HEK293 (cell line): ENCODE measurements at regions not wholly inside any gene's neighbourhood (a gene's known extent, or its start where the extent isn't known, plus 50 kb on each side); places are given as distances from the start of the nearest gene placed in this dataset.

Experiments
- CTCF ChIA-PET: fragments of 350-600 bp; formaldehyde crosslinking; extraction: SDS; loops from one replicate; lab custom pipeline; 2021; ENCODE audit warnings: antibody characterized with exemption; lab: Yijun Ruan, JAX
- POLR2A ChIA-PET: fragments of 300-600 bp; formaldehyde crosslinking; extraction: SDS; loops from one replicate; lab custom pipeline; 2020; ENCODE audit warnings: antibody characterized with exemption, inconsistent platforms; lab: Yijun Ruan, JAX
- H3K27ac ChIP-seq: fragments of 200-500 bp; sonication (Bioruptor generic); 2 replicates; pipeline ENCODE4 v1.5.1; 2014; ENCODE audit warnings: low read depth, low read length, control low read depth, inconsistent platforms; ENCODE audit errors: extremely low read depth
- H3K36me3 ChIP-seq, 2 experiments: fragments of 200-500 bp in 1 of 2; sonication (Bioruptor generic) in 1 of 2; 1 replicate in 1 of 2; 2 replicates in 1 of 2; pipeline ENCODE4 v1.5.1; 2014 to 2017; ENCODE audit warnings: inconsistent platforms in 2 of 2, low read length in 2 of 2; ENCODE audit not compliant: control insufficient read depth in 2 of 2, insufficient read depth in 1 of 2
- H3K4me1 ChIP-seq: fragments of 200-500 bp; sonication (Bioruptor generic); 2 replicates; pipeline ENCODE4 v1.5.1; 2014; ENCODE audit warnings: mild to moderate bottlenecking, low read length, inconsistent platforms; ENCODE audit not compliant: control insufficient read depth, insufficient read depth
- H3K4me3 ChIP-seq: 2 replicates; pipeline ENCODE4 v1.5.1; 2011; ENCODE audit warnings: low read depth, mild to moderate bottlenecking, control low read depth, low read length, moderate library complexity
- H3K9me3 ChIP-seq: fragments of 200-500 bp; sonication (Bioruptor generic); 2 replicates; pipeline ENCODE4 v1.5.1; 2014; ENCODE audit warnings: low read depth, low read length, inconsistent platforms; ENCODE audit not compliant: control insufficient read depth, insufficient read depth
- BCL11A ChIP-seq: fragments of 450-650 bp; formaldehyde crosslinking; IDR thresholded peaks from 2 replicates; pipeline ENCODE4 v1.5.1; 2016; ENCODE audit warnings: low read depth, missing biosample characterization, missing genetic modification characterization
- GLI2 ChIP-seq: fragments of 450-650 bp; formaldehyde crosslinking; IDR thresholded peaks from 2 replicates; pipeline ENCODE4; 2017; ENCODE audit warnings: missing biosample characterization, missing genetic modification characterization, low read depth, borderline replicate concordance
- PRDM1 ChIP-seq: fragments of 450-650 bp; formaldehyde crosslinking; IDR thresholded peaks from 2 replicates; pipeline ENCODE4; 2016; ENCODE audit warnings: missing biosample characterization, missing genetic modification characterization
- ZNF174 ChIP-seq: fragments of 450-650 bp; formaldehyde crosslinking; IDR thresholded peaks from 2 replicates; pipeline ENCODE4 v1.5.0; 2017; ENCODE audit warnings: missing biosample characterization, mild to moderate bottlenecking, missing genetic modification characterization
- ZNF211 ChIP-seq: fragments of 450-650 bp; formaldehyde crosslinking; IDR thresholded peaks from 2 replicates; pipeline ENCODE4 v1.5.1; 2016; ENCODE audit warnings: low read depth, missing biosample characterization, missing genetic modification characterization
- ZNF324 ChIP-seq: fragments of 450-650 bp; formaldehyde crosslinking; IDR thresholded peaks from 2 replicates; pipeline ENCODE4 v1.5.1; 2016; ENCODE audit warnings: missing biosample characterization, missing genetic modification characterization
- ZNF350 ChIP-seq: fragments of 450-650 bp; formaldehyde crosslinking; IDR thresholded peaks from 2 replicates; pipeline ENCODE4 v1.5.0; 2017; ENCODE audit warnings: missing biosample characterization, mild to moderate bottlenecking, missing genetic modification characterization
- ZNF37A ChIP-seq: fragments of 450-650 bp; IDR thresholded peaks from 2 replicates; pipeline ENCODE4 v1.5.1; 2018; ENCODE audit warnings: missing biosample characterization, missing genetic modification characterization
- ZNF707 ChIP-seq: fragments of 450-650 bp; formaldehyde crosslinking; IDR thresholded peaks from 2 replicates; pipeline ENCODE4 v1.5.1; 2016; ENCODE audit warnings: missing biosample characterization, missing genetic modification characterization
- ZNF747 ChIP-seq: fragments of 450-650 bp; formaldehyde crosslinking; IDR thresholded peaks from 2 replicates; pipeline ENCODE4 v1.5.1; 2016; ENCODE audit warnings: missing biosample characterization, missing genetic modification characterization
- ZSCAN23 ChIP-seq: fragments of 450-650 bp; formaldehyde crosslinking; IDR thresholded peaks from 2 replicates; pipeline ENCODE4 v1.5.1; 2016; ENCODE audit warnings: missing biosample characterization, missing genetic modification characterization
- TF ChIP-seq, protein P1 (sequence below): fragments of 450-650 bp; formaldehyde crosslinking; IDR thresholded peaks from 2 replicates; pipeline ENCODE4 v1.5.1; 2017; ENCODE audit warnings: missing biosample characterization, missing genetic modification characterization
- TF ChIP-seq, protein P2 (sequence below): fragments of 450-650 bp; formaldehyde crosslinking; IDR thresholded peaks from 2 replicates; pipeline ENCODE4 v1.5.1; 2016; ENCODE audit warnings: missing biosample characterization, missing genetic modification characterization
- TF ChIP-seq, protein P3 (sequence below): fragments of 450-650 bp; formaldehyde crosslinking; IDR thresholded peaks from 2 replicates; pipeline ENCODE4 v1.5.1; 2016; ENCODE audit warnings: missing biosample characterization, missing genetic modification characterization
- TF ChIP-seq, protein P4 (sequence below): fragments of 450-650 bp; formaldehyde crosslinking; IDR thresholded peaks from 2 replicates; pipeline ENCODE4 v1.5.1; 2016; ENCODE audit warnings: missing biosample characterization, missing genetic modification characterization

DNA sequence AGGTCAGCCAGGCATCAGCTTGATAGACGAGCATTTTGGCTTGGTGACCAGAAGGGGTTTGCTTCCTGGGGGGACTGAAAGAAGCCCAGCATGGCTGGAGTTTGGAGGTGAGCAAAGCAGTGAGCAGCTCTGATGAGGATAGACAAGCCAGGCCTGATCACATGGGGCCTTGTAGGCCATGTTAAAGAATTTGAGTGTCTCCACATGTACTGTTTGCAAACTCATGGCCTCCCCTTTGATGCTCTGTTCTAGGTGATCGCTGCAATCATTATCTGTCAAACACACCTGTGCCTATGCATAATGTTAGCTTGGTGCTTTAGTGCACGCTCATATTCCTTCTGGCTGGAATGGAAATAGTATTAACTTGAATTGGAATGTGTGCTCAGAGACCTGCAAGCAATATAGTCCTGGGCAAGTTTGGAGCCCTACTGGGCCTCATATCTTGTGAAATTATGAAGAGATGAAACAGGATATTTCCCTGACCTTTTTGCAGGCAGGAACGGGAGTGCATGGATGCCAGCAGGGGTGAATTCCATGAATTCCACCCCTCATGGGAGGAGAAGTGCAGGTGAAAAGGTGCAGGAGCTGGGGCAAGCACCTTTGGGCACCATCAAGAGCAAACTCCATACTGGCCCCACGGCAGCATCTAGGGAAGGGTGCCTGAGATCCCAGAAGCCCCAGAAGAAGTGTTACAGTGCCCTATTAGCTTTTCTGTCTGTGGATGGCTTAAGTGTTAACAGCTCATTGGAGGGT is 480.5 kb downstream of the EPM2A start:
- no peaks in the 10 kb centered on the region for H3K36me3 ChIP-seq

DNA sequence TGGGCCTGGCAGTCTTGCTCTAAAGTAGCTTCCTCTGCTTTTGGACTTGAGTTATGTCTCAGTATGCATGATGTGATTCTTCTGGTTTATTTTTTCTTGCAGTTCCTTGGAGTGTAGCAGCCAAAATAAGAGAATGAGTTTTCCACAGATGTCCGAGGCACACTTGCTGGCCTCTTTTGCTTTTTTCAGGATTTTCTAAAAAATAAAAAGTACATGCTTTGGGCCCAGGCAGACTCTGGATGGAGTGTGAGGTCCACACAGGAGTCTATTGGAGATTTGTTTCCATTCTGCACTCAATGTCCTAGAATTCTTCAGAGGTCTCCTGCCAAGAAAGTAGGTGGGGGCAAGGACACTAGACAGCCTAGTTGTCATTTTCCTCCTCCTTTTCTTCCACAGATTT is 477.6 kb downstream of the EPM2A start:
- no peaks in the 10 kb centered on the region for H3K4me1 ChIP-seq
- no peaks in the 10 kb centered on the region for H3K36me3 ChIP-seq
- POLR2A ChIA-PET, result no interaction called here
- TF ChIP-seq BCL11A, result no peak
- H3K27ac ChIP-seq, result no peak overlapping the region
- no peaks in the 10 kb centered on the region for H3K9me3 ChIP-seq
- CTCF ChIA-PET, result no interaction called here
- H3K4me3 ChIP-seq, result no peak overlapping the region

More for the DNA sequence above, 480.5 kb downstream of the EPM2A start:
- Histone ChIP-seq H3K4me1 (no peaks in the 10 kb centered on the region), H3K4me3 (no peak overlapping the region), H3K9me3 (no peaks in the 10 kb centered on the region), H3K27ac (no peak overlapping the region)
- CTCF ChIA-PET, result interaction anchor here (0.6 kb wide), 1 partner anchor 34 kb away, joined by 4 read pairs; no protein-coding TSS in a partner anchor
- POLR2A ChIA-PET, result no interaction called here
- TF ChIP-seq ZSCAN23 (tag by site-specific recombination) (no peak), ZNF37A (no peak), ZNF211 (no peak), ZNF324 (tag by site-specific recombination) (no peak), GLI2 (no peak), ZNF174 (tag by site-specific recombination) (no peak), ZNF747 (tag by site-specific recombination) (no peak), PRDM1 (tag by site-specific recombination) (no peak), ZNF350 (no peak), ZNF707 (no peak)
- TF ChIP-seq, protein P1, sequence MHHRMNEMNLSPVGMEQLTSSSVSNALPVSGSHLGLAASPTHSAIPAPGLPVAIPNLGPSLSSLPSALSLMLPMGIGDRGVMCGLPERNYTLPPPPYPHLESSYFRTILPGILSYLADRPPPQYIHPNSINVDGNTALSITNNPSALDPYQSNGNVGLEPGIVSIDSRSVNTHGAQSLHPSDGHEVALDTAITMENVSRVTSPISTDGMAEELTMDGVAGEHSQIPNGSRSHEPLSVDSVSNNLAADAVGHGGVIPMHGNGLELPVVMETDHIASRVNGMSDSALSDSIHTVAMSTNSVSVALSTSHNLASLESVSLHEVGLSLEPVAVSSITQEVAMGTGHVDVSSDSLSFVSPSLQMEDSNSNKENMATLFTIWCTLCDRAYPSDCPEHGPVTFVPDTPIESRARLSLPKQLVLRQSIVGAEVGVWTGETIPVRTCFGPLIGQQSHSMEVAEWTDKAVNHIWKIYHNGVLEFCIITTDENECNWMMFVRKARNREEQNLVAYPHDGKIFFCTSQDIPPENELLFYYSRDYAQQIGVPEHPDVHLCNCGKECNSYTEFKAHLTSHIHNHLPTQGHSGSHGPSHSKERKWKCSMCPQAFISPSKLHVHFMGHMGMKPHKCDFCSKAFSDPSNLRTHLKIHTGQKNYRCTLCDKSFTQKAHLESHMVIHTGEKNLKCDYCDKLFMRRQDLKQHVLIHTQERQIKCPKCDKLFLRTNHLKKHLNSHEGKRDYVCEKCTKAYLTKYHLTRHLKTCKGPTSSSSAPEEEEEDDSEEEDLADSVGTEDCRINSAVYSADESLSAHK (tag by site-specific recombination), result no peak
- TF ChIP-seq, protein P2, sequence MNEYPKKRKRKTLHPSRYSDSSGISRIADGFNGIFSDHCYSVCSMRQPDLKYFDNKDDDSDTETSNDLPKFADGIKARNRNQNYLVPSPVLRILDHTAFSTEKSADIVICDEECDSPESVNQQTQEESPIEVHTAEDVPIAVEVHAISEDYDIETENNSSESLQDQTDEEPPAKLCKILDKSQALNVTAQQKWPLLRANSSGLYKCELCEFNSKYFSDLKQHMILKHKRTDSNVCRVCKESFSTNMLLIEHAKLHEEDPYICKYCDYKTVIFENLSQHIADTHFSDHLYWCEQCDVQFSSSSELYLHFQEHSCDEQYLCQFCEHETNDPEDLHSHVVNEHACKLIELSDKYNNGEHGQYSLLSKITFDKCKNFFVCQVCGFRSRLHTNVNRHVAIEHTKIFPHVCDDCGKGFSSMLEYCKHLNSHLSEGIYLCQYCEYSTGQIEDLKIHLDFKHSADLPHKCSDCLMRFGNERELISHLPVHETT (tag by site-specific recombination), result no peak
- TF ChIP-seq, protein P3, sequence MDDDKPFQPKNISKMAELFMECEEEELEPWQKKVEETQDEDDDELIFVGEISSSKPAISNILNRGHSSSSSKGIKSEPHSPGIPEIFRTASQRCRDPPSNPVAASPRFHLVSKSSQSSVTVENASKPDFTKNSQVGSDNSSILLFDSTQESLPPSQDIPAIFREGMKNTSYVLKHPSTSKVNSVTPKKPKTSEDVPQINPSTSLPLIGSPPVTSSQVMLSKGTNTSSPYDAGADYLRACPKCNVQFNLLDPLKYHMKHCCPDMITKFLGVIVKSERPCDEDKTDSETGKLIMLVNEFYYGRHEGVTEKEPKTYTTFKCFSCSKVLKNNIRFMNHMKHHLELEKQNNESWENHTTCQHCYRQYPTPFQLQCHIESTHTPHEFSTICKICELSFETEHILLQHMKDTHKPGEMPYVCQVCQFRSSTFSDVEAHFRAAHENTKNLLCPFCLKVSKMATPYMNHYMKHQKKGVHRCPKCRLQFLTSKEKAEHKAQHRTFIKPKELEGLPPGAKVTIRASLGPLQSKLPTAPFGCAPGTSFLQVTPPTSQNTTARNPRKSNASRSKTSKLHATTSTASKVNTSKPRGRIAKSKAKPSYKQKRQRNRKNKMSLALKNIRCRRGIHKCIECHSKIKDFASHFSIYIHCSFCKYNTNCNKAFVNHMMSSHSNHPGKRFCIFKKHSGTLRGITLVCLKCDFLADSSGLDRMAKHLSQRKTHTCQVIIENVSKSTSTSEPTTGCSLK (tag by site-specific recombination), result no peak
- TF ChIP-seq, protein P4, sequence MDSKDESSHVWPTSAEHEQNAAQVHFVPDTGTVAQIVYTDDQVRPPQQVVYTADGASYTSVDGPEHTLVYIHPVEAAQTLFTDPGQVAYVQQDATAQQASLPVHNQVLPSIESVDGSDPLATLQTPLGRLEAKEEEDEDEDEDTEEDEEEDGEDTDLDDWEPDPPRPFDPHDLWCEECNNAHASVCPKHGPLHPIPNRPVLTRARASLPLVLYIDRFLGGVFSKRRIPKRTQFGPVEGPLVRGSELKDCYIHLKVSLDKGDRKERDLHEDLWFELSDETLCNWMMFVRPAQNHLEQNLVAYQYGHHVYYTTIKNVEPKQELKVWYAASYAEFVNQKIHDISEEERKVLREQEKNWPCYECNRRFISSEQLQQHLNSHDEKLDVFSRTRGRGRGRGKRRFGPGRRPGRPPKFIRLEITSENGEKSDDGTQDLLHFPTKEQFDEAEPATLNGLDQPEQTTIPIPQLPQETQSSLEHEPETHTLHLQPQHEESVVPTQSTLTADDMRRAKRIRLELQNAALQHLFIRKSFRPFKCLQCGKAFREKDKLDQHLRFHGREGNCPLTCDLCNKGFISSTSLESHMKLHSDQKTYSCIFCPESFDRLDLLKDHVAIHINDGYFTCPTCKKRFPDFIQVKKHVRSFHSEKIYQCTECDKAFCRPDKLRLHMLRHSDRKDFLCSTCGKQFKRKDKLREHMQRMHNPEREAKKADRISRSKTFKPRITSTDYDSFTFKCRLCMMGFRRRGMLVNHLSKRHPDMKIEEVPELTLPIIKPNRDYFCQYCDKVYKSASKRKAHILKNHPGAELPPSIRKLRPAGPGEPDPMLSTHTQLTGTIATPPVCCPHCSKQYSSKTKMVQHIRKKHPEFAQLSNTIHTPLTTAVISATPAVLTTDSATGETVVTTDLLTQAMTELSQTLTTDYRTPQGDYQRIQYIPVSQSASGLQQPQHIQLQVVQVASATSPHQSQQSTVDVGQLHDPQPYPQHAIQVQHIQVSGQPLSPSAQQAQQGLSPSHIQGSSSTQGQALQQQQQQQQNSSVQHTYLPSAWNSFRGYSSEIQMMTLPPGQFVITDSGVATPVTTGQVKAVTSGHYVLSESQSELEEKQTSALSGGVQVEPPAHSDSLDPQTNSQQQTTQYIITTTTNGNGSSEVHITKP, result no peak
